HCT116 (cell line): ENCODE measurements at regions not wholly inside any gene's neighbourhood (a gene's known extent, or its start where the extent isn't known, plus 50 kb on each side); places are given as distances from the start of the nearest gene placed in this dataset.

Source experiments
- ATAC-seq: fragments of 200-7000 bp; cut with Tn5 transposase; 2 replicates; pipeline ENCODE4 v1.9.1; 2020; ENCODE audit warnings: mild to moderate bottlenecking, moderate library complexity
- BruUV-seq: library from RNA; stranded (reverse); fragments of 400-500 nt; replicated peaks from 2 replicates; lab custom pipeline; 2021; lab: Mats Ljungman, UMichigan
- CTCF ChIA-PET: fragments of 300-600 bp; sonication (Branson Sonifier 250); formaldehyde crosslinking; loops from one replicate; lab custom pipeline; 2021; ENCODE audit warnings: antibody characterized with exemption; lab: Charles Lee
- POLR2A ChIA-PET: fragments of 300-600, 350-600 bp; sonication (Branson Sonifier 250); formaldehyde crosslinking; loops from one replicate; lab custom pipeline; 2021; ENCODE audit warnings: antibody characterized with exemption; lab: Charles Lee
- RAD21 ChIA-PET, 2 experiments: fragments of 300-600 bp; sonication (Branson Sonifier 250); formaldehyde crosslinking; loops; one replicate each; lab custom pipeline; 2023; ENCODE audit warnings: low total read pairs in 2 of 2; ENCODE audit not compliant: uncharacterized antibody in 2 of 2, unreplicated experiment in 2 of 2, low non-redundant PET in 1 of 2; lab: Charles Lee
- DNase-seq: peaks from one replicate; pipeline ENCODE4 v3.0.0-alpha.2; 2010; ENCODE audit warnings: low read depth, low spot score
- H2AFZ ChIP-seq: fragments of 200-600 bp; shearing (Covaris generic), sonication (generic); 2 replicates; pipeline ENCODE4 v1.6.1; 2017; ENCODE audit warnings: low read depth, mixed run types, mixed read lengths, antibody characterized with exemption, low read length; ENCODE audit not compliant: poor library complexity, severe bottlenecking
- H3K27ac ChIP-seq: 2 replicates; pipeline ENCODE4 v1.5.1; 2012; ENCODE audit warnings: low read depth, low read length
- H3K27me3 ChIP-seq: fragments of 200-600 bp; sonication (generic); 2 replicates; pipeline ENCODE4 v1.6.1; 2016; ENCODE audit warnings: mixed run types, low read length, mixed read lengths; ENCODE audit not compliant: insufficient read depth
- H3K36me3 ChIP-seq, 2 experiments: fragments of 200-500 bp in 1 of 2; fragments of 200-600 bp in 1 of 2; sonication (Bioruptor generic) in 1 of 2; sonication (generic) in 1 of 2; 2 replicates each; pipeline versions ENCODE4 v1.5.1 to v1.6.1; 2014 to 2016; ENCODE audit warnings: low read length in 2 of 2, inconsistent platforms in 1 of 2, mixed read lengths in 1 of 2, mixed run types in 1 of 2; ENCODE audit not compliant: insufficient read depth in 2 of 2, control insufficient read depth in 1 of 2
- H3K4me1 ChIP-seq, 2 experiments: fragments of 200-600 bp in 1 of 2; sonication (generic) in 1 of 2; 2 replicates each; pipeline versions ENCODE4 v1.5.1 to v1.6.1; 2012 to 2017; ENCODE audit warnings: low read length in 2 of 2, inconsistent platforms in 1 of 2, mild to moderate bottlenecking in 1 of 2, mixed read lengths in 1 of 2, mixed run types in 1 of 2, moderate library complexity in 1 of 2; ENCODE audit not compliant: insufficient read depth in 2 of 2, control insufficient read depth in 1 of 2
- H3K4me2 ChIP-seq: fragments of 200-600 bp; sonication (generic); 2 replicates; pipeline ENCODE4 v1.6.1; 2017; ENCODE audit warnings: mixed run types, low read length, mixed read lengths
- H3K4me3 ChIP-seq, 2 experiments: fragments of 200-600 bp in 1 of 2; sonication (generic) in 1 of 2; replicated peaks in 1 of 2; 2 replicates each; pipeline ENCODE4 v1.5.1; 2011 to 2016; ENCODE audit warnings: low read length in 2 of 2, control low read depth in 1 of 2, low read depth in 1 of 2, mild to moderate bottlenecking in 1 of 2, mixed read lengths in 1 of 2, mixed run types in 1 of 2
- H3K79me2 ChIP-seq: fragments of 200-600 bp; sonication (generic); 2 replicates; pipeline ENCODE4 v1.6.1; 2017; ENCODE audit warnings: mild to moderate bottlenecking, mixed run types, low read length, moderate library complexity, mixed read lengths; ENCODE audit not compliant: insufficient read depth
- H3K9ac ChIP-seq: fragments of 200-600 bp; sonication (generic); 2 replicates; pipeline ENCODE4 v1.6.1; 2016; ENCODE audit warnings: low read length, mixed read lengths
- H3K9me2 ChIP-seq: fragments of 200-600 bp; sonication (generic), shearing (Covaris generic); 2 replicates; pipeline ENCODE4 v1.6.1; 2017; ENCODE audit warnings: mixed run types, mild to moderate bottlenecking, moderate library complexity; ENCODE audit not compliant: insufficient read depth
- H3K9me3 ChIP-seq, 2 experiments: fragments of 200-500 bp in 1 of 2; fragments of 200-600 bp in 1 of 2; sonication (Bioruptor generic) in 1 of 2; sonication (generic) in 1 of 2; 2 replicates each; pipeline ENCODE4 v1.6.1; 2014 to 2017; ENCODE audit warnings: low read length in 2 of 2, mixed read lengths in 2 of 2, inconsistent platforms in 1 of 2, low read depth in 1 of 2, mild to moderate bottlenecking in 1 of 2, mixed run types in 1 of 2, moderate library complexity in 1 of 2; ENCODE audit not compliant: control insufficient read depth in 1 of 2, insufficient read depth in 1 of 2
- H4K20me1 ChIP-seq: fragments of 200-600 bp; sonication (generic), shearing (Covaris generic); 2 replicates; pipeline ENCODE4 v1.6.1; 2017; ENCODE audit warnings: mixed run types, mild to moderate bottlenecking, moderate library complexity; ENCODE audit not compliant: insufficient read depth
- CEBPB ChIP-seq: IDR thresholded peaks from 2 replicates; pipeline ENCODE4 v1.6.1; 2012; ENCODE audit warnings: low read depth
- EGR1 ChIP-seq: IDR thresholded peaks from 2 replicates; pipeline ENCODE4 v1.6.1; 2012; ENCODE audit warnings: low read depth
- ELF1 ChIP-seq: IDR thresholded peaks from 2 replicates; pipeline ENCODE4 v1.6.1; 2012; ENCODE audit warnings: low read depth, borderline replicate concordance
- EZH2phosphoT487 ChIP-seq: fragments of 200-600 bp; IDR thresholded peaks from 2 replicates; pipeline ENCODE4 v1.6.1; 2018; ENCODE audit warnings: antibody characterized with exemption, borderline replicate concordance
- JUND ChIP-seq: IDR thresholded peaks from 2 replicates; pipeline ENCODE4 v1.6.1; 2012
- POLR2A ChIP-seq: IDR thresholded peaks from 2 replicates; pipeline ENCODE4 v1.7.0; 2011; ENCODE audit warnings: borderline replicate concordance; ENCODE audit not compliant: insufficient read depth, insufficient read length; ENCODE audit errors: extremely low read depth
- POLR2AphosphoS5 ChIP-seq: IDR thresholded peaks from 2 replicates; pipeline ENCODE4 v1.6.1; 2011; ENCODE audit warnings: mild to moderate bottlenecking, low read depth, low read length, moderate library complexity
- RAD21 ChIP-seq: IDR thresholded peaks from 2 replicates; pipeline ENCODE4 v1.6.1; 2012; ENCODE audit warnings: low read depth, mild to moderate bottlenecking
- YY1 ChIP-seq: IDR thresholded peaks from 2 replicates; pipeline ENCODE4 v1.6.1; 2011; ENCODE audit warnings: low read length, low read depth, moderate library complexity, mild to moderate bottlenecking; ENCODE audit not compliant: insufficient replicate concordance; ENCODE audit errors: extremely low read depth
- ZNF274 ChIP-seq: fragments of 200-500 bp; sonication (Bioruptor generic); IDR thresholded peaks from 2 replicates; pipeline ENCODE4 v1.6.1; 2014; ENCODE audit warnings: mild to moderate bottlenecking, low read depth, low read length, inconsistent platforms
- intact Hi-C: fragments of 100-400 bp; cut with micrococcal nuclease; formaldehyde crosslinking; loops from 2 replicates; pipeline ENCODE4 v1.10.0; 2022
- TF ChIP-seq, protein P1 (sequence below): IDR thresholded peaks from 2 replicates; pipeline ENCODE4 v1.6.1; 2012; ENCODE audit warnings: low read depth
- TF ChIP-seq, protein P2 (sequence below): IDR thresholded peaks from 2 replicates; pipeline ENCODE4 v1.6.1; 2011; ENCODE audit warnings: mild to moderate bottlenecking, low read length, moderate library complexity; ENCODE audit not compliant: insufficient replicate concordance; ENCODE audit errors: extremely low read depth
- TF ChIP-seq, protein P3 (sequence below): IDR thresholded peaks from 2 replicates; pipeline ENCODE4 v1.6.1; 2012

DNA sequence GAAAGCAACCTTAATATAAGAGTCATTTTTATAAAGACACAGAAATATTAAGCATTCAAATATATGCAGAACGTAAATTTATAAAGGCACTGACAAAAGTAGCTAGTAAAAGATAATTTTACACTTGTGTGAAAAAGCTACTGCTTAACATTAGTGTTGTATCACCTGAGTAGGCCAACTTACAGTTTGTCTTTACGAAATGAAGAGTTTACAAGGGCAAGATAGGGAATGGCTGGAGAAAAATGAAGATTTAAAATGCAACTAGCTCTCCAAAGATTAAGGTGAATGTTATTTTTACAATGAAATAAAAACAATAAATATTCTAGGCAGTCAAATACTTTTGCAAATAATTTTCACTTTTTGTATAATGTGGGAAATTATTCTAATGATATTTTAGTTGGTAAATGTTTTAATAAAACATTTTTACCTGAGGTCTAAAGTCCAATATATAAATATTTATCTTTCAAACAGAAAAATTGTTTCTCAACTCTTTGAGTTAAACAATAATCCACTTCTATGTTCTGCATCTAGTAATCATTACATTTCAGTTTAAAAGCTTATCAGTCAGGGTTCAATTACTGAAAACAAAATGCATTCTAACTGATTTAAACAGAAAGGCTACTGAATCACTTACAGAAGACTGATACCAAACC, 382.6 kb downstream of the IPMK start:
- no peak overlapping the region for H2AFZ ChIP-seq
- H3K9ac ChIP-seq, result no peak overlapping the region
- H3K4me1 ChIP-seq, result no peaks in the 10 kb centered on the region
- CTCF ChIA-PET, result no interaction called here
- RAD21 ChIA-PET, result no interaction called here
- H3K27me3 ChIP-seq, result no peaks in the 10 kb centered on the region
- no peaks in the 10 kb centered on the region for H3K36me3 ChIP-seq
- no peak overlapping the region for H3K27ac ChIP-seq
- POLR2A ChIA-PET, result no interaction called here
- no peaks in the 10 kb centered on the region for H3K79me2 ChIP-seq
- intact Hi-C loops, result no loop called here
- ATAC-seq (no peak), DNase-seq (no peak)
- TF ChIP-seq EZH2phosphoT487 (no peak), EGR1 (no peak), POLR2AphosphoS5 (no peak), YY1 (no peak), ZNF274 (no peak), ELF1 (no peak), CEBPB (no peak), JUND (no peak), POLR2A (no peak), RAD21 (no peak)
- TF ChIP-seq, protein P1, sequence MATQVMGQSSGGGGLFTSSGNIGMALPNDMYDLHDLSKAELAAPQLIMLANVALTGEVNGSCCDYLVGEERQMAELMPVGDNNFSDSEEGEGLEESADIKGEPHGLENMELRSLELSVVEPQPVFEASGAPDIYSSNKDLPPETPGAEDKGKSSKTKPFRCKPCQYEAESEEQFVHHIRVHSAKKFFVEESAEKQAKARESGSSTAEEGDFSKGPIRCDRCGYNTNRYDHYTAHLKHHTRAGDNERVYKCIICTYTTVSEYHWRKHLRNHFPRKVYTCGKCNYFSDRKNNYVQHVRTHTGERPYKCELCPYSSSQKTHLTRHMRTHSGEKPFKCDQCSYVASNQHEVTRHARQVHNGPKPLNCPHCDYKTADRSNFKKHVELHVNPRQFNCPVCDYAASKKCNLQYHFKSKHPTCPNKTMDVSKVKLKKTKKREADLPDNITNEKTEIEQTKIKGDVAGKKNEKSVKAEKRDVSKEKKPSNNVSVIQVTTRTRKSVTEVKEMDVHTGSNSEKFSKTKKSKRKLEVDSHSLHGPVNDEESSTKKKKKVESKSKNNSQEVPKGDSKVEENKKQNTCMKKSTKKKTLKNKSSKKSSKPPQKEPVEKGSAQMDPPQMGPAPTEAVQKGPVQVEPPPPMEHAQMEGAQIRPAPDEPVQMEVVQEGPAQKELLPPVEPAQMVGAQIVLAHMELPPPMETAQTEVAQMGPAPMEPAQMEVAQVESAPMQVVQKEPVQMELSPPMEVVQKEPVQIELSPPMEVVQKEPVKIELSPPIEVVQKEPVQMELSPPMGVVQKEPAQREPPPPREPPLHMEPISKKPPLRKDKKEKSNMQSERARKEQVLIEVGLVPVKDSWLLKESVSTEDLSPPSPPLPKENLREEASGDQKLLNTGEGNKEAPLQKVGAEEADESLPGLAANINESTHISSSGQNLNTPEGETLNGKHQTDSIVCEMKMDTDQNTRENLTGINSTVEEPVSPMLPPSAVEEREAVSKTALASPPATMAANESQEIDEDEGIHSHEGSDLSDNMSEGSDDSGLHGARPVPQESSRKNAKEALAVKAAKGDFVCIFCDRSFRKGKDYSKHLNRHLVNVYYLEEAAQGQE, result no peak
- TF ChIP-seq, protein P2, sequence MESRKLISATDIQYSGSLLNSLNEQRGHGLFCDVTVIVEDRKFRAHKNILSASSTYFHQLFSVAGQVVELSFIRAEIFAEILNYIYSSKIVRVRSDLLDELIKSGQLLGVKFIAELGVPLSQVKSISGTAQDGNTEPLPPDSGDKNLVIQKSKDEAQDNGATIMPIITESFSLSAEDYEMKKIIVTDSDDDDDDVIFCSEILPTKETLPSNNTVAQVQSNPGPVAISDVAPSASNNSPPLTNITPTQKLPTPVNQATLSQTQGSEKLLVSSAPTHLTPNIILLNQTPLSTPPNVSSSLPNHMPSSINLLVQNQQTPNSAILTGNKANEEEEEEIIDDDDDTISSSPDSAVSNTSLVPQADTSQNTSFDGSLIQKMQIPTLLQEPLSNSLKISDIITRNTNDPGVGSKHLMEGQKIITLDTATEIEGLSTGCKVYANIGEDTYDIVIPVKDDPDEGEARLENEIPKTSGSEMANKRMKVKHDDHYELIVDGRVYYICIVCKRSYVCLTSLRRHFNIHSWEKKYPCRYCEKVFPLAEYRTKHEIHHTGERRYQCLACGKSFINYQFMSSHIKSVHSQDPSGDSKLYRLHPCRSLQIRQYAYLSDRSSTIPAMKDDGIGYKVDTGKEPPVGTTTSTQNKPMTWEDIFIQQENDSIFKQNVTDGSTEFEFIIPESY, result no peak
- TF ChIP-seq, protein P3, sequence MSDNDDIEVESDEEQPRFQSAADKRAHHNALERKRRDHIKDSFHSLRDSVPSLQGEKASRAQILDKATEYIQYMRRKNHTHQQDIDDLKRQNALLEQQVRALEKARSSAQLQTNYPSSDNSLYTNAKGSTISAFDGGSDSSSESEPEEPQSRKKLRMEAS, result no peak
- peaks cover 0 to 6% of the 10 kb centered on the region in 2 experiments; a peak in 2 of 4 replicates for H3K9me3 ChIP-seq
- H4K20me1 ChIP-seq, result no peaks in the 10 kb centered on the region
- no peak overlapping the region for H3K4me2 ChIP-seq
- no peak overlapping the region for H3K4me3 ChIP-seq
- no TSS peak for BruUV-seq
- H3K9me2 ChIP-seq, result no peaks in the 10 kb centered on the region
